ENCODE measurements at regions not wholly inside any gene's neighbourhood (a gene's known extent, or its start where the extent isn't known, plus 50 kb on each side); places are given as distances from the start of the nearest gene placed in this dataset.

GRCh38 chr7:153696242-153696641, 356.0 kb upstream of the DPP6 start:
- Histone ChIP-seq H3K27ac (ENCODE audit: low read length) (no peak overlapping the region), H4K20me1 (ENCODE audit: insufficient read depth) (no peaks in the 10 kb centered on the region), H3K4me2 (ENCODE audit: low read length) (no peak overlapping the region)

GRCh38 chr7:153698046-153698445, 354.2 kb upstream of the DPP6 start:
- no peaks in the 10 kb centered on the region for H3K36me3 ChIP-seq (ENCODE audit: insufficient read depth, low read length)
- H4K20me1 ChIP-seq (ENCODE audit: insufficient read depth): no peaks in the 10 kb centered on the region
- H3K9me3 ChIP-seq (ENCODE audit: low read length): no peaks in the 10 kb centered on the region
- no peaks in the 10 kb centered on the region for H3K9me2 ChIP-seq (ENCODE audit: insufficient read depth, low read length)
- H2AFZ ChIP-seq (ENCODE audit: low read depth, low read length): no peak overlapping the region
- no peak overlapping the region for H3K9ac ChIP-seq (ENCODE audit: low read length)
- H3K4me2 ChIP-seq (ENCODE audit: low read length): no peak overlapping the region
- H3F3A ChIP-seq (ENCODE audit: insufficient read depth, low read length, poor library complexity, severe bottlenecking): no peaks in the 10 kb centered on the region
- H3K27ac ChIP-seq (ENCODE audit: low read length): no peak overlapping the region
- H3K27me3 ChIP-seq (ENCODE audit: insufficient read depth, low read depth, low read length): no peaks in the 10 kb centered on the region
- no peaks in the 10 kb centered on the region for H3K79me2 ChIP-seq (replicated peaks; ENCODE audit: insufficient read depth, low read length)
- no peak for TF ChIP-seq REST (IDR thresholded peaks at IDR 0.05; ENCODE audit: borderline replicate concordance)
- TF ChIP-seq POLR2AphosphoS5 (IDR thresholded peaks at IDR 0.05): no peak
- TF ChIP-seq SMC3 (conservative IDR thresholded peaks at IDR 0.05; ENCODE audit: poor library complexity): no peak
- H3K4me3 ChIP-seq (ENCODE audit: low read length): no peak overlapping the region

More at GRCh38 chr7:153696242-153696641, 356.0 kb upstream of the DPP6 start:
- Histone ChIP-seq H3K36me3 (ENCODE audit: insufficient read depth, low read length) (no peaks in the 10 kb centered on the region), H3K79me2 (replicated peaks; ENCODE audit: insufficient read depth, low read length) (no peaks in the 10 kb centered on the region), H3K9me2 (ENCODE audit: insufficient read depth, low read length) (no peaks in the 10 kb centered on the region), H3F3A (ENCODE audit: insufficient read depth, low read length, poor library complexity, severe bottlenecking) (no peaks in the 10 kb centered on the region), H3K4me3 (ENCODE audit: low read length) (no peak overlapping the region), H3K27me3 (ENCODE audit: insufficient read depth, low read depth, low read length) (no peaks in the 10 kb centered on the region), H3K9ac (ENCODE audit: low read length) (no peak overlapping the region), H3K9me3 (ENCODE audit: low read length) (no peaks in the 10 kb centered on the region), H2AFZ (ENCODE audit: low read depth, low read length) (no peak overlapping the region)
- TF ChIP-seq REST (IDR thresholded peaks at IDR 0.05; ENCODE audit: borderline replicate concordance) (no peak), EZH2 (IDR thresholded peaks at IDR 0.05; ENCODE audit: borderline replicate concordance, insufficient read depth, low read length, poor library complexity, severe bottlenecking) (no peak), RAD21 (conservative IDR thresholded peaks at IDR 0.05) (no peak), SMC3 (conservative IDR thresholded peaks at IDR 0.05; ENCODE audit: poor library complexity) (no peak), MXI1 (conservative IDR thresholded peaks at IDR 0.05; ENCODE audit: poor library complexity, severe bottlenecking) (no peak), POLR2AphosphoS5 (IDR thresholded peaks at IDR 0.05) (no peak), CTCF (IDR thresholded peaks at IDR 0.05; ENCODE audit: poor library complexity, severe bottlenecking) (no peak), EP300 (conservative IDR thresholded peaks at IDR 0.05; ENCODE audit: poor library complexity, severe bottlenecking) (no peak), TAF1 (IDR thresholded peaks at IDR 0.05; ENCODE audit: low read depth) (no peak)
